GM19397 (cell line): ENCODE measurements at regions not wholly inside any gene's neighbourhood (a gene's known extent, or its start where the extent isn't known, plus 50 kb on each side); places are given as distances from the start of the nearest gene placed in this dataset.

Source experiments
- ATAC-seq: cut with Tn5 transposase; IDR thresholded peaks from one replicate; pipeline ENCODE4 v1.9.1; 2021; ENCODE audit warnings: mild to moderate bottlenecking, moderate library complexity; ENCODE audit not compliant: unreplicated experiment

DNA sequence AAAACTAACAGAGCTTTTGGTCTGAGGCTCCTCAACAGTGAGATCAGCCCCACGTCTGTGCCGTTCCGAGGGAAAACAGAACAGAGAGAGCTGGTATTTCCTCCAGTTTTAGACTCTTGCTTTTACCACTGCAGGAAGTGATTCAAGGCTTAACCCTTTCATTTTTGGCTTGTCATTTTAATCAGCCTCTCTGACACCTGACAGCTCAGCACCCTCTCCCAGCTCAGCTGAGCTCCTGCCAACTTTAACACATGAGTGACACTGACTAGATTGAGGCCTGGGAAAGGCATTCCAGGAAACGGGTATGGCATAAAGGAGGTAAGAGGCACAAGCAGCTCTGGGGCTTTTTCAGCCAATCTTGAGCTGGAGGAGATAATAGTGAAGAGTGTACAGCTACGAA, 239.4 kb upstream of the SKOR2 start:
- ATAC-seq, result no peak

DNA sequence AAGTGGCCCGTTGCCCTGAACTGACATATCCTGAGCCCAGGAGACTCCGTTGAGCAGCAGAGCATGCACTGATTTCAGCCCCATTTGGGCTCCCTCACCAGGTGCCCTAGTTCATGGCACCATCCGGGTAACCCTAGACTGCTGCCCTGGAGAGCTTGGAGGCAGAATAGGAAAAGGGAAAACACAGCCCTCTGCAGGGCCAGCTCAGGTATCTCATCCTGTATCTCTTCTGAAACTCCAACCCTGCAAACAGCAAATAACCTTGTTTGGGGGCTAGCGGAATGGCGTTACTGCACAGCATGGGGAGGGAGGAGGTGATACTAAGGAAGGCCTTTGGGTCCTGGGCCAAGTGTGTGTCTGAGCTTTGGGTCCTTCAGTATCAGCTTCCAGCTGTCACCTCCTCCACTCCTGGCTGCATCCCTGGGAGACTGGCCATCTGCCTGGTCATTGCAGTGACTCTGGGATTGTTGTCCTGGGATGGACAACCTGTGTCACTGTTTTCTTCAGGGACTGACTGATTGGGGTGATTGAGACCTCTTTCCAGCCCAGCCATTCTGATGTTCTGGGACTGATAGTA, 233.8 kb upstream of the SKOR2 start:
- ATAC-seq, result no peak

DNA sequence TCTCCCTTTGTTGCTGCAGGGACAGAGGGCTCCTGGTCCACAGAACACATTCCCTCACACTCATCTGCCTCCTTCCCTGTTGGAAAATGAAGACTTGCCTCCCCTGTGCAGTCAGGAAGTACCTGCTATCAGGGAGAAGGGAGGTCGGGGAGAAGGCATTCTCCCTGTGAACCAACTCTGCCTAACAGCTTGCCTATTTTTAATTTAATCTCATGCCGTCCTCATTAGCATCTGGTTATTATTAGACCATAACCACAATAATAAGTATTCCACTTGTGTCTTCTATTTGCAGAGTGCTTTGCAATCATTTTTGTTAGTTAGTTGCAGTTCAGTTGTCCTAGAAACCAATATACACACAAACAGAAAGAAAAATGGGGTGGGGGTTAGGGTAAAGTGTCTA, 232.6 kb upstream of the SKOR2 start:
- ATAC-seq, result no peak

DNA sequence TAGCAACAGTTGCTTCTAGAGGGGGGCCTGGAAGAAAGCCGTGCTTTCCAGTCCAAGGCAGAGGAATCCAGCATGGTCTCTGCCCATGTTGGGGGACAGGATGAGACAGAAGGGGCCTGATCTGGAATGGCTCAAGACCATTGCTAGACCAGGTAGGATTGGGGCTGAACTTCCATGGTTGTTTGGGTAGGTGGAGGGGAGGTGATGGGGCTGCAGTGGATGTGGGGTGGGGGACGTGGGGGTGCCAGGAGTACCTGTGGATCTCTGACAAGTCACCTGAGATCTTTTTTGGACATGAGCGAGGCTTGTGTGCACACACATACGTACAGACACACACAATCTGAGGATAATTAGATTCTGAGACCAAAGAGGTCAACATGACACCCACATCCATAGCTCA, 228.7 kb upstream of the SKOR2 start:
- no peak for ATAC-seq

DNA sequence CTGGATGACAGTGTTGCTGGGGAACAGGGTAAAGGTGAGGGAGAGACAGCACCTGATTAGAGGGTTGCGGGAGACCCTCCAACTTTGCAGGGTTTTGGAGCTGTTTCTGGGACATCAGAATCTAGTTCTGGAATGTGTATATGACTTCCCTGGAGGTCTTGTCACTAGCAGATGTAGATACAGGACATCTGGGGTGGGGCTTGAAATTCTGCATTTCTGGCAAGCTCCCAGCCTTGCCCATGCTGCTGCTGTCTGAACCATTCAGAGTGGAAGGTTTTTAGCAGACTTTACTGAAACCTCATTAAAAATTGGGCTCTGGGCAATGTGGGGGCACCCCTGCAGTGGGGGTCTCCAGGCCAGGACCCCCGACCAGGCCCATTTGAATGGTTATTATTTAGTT, 220.3 kb upstream of the SKOR2 start:
- ATAC-seq, result no peak

DNA sequence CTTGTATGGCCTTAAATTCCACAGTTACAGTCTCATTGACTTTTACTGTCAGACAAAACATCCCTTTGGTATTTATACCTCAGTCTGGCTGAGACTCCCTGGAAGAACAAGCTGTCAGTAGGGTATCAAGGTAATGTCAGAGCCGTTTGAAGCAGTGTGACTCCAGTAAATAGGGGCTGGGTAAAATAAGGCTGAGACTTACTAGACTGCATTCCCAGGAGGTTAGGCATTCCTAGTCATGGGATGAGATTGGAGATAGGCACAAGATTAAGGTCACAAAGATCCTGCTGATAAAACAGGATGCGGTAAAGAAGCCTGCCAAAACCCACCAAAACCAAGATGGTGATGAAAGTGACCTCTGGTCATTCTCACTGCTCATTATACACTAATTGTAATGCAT, 219.5 kb upstream of the SKOR2 start:
- no peak for ATAC-seq

DNA sequence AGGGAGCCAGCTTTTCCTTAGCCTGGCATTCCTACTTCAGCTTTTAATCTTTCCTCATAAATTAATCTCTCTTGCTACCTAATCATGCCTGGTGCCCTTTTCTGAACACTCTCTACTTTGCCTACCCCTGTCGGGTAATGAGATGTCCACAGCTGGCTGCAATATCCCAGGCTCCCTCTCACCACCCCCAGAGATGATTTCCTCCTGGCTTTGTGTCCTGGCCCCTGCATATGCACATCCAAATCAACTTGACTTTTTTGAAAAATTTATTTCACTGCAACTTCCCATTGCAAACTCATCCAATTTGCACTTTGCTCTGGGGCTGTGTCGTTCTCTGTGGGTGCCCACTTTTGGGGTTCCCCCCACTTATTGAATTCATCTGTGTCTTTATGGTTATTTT, 218.1 kb upstream of the SKOR2 start:
- ATAC-seq, result no peak

DNA sequence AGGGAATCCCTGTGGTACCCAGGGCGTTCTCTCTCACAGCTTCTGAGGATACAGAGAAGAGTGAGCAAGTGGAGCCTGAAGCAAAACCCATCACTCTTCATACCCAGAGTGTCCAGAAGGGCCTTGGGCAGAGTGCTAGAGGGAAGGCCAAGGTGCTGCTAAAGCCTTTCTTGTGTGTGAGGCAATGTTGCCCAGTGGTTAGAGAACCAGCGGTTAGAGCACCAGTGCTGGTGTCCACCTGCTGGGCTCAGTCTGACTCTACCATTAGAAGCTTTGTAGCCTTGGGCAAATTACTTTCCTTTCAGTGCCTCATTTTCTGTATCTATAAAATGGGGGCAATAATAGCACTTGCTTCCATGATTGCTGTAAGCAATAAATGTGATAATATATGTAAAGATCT, 210.5 kb upstream of the SKOR2 start:
- no peak for ATAC-seq

DNA sequence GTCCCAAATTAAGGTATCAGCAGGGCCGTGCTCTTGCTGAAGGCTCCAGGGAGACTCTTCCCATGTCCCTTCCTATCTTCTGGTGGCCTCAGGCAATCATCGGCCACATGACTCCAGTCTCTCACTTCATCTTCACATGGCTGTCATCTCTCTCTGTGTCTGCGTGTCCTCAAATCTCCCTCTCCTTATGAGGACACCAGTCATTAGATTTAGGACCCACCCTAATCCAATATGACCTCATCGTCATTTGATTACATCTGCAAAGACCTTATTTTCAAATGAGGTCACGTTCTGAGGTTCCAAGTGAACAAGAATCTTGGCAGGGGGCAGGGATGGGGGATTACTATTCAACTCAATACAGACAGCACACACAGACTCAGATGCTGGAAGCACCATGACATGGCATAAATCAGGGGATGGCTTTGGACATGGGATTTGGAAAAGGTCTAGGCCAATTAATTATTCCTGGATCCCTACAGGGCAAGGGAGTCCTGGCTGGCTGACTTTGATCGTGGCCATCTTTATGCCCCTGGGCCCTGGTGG, 210.0 kb upstream of the SKOR2 start:
- no peak for ATAC-seq

DNA sequence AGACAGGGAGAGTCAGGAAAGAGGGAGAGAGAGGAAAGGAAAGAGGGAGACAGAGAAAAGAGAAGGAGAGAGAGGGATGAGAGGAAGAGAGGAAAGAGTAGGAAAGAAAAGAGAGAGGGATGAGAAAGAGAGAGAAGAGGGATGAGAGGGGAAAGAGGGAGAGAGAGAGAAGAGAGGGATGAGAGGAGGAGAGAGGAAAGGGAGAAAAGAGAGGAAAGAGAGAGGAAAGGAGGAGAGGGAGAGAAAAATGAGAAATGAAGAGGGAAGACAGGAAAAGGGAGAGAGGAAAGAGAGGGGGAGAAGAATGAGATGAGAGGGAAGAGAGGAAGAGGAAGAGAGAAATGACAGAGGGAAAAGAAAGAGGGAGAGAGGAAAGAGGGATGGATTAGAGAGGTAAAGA, 207.0 kb upstream of the SKOR2 start:
- ATAC-seq, result no peak

DNA sequence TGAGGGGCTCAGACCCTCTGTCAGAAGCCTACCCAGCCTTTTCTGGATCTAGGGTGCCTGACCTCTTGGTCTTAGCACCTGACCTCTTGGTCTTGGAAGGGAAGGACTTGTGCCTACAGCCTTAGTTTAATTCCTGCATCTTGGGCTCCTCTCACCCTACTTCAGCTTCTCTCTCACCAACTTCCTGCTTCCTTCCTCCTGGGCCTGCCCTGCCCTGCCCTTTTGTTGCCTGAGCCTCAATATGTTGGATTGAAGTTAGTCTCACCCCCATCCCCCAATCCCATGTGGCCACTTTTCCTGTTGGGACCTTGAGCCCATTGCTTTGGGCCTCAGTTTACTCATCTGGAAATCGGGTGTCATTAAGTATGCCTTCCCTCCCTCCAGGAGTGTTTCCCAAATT, 206.2 kb upstream of the SKOR2 start:
- ATAC-seq, result no peak

DNA sequence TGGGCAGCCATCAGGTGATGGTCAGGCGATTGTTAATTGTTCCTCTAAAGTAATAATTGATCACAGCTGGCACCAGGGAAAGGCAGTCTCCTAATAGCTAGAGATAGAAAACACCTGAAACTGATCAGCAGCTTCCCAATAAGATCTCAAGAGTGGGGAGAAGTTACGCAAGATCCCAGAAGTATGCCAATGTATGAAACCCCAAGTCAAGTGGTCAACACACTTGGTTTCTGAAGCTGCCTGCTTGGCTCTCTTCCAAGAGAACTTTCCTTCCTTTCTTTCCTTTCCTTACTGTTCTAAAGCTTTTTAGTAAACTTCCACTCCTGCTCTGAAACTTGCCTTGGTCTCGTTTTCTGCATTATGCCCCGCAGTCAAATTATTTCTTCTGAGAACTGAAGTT, 201.6 kb upstream of the SKOR2 start:
- ATAC-seq, result no peak

DNA sequence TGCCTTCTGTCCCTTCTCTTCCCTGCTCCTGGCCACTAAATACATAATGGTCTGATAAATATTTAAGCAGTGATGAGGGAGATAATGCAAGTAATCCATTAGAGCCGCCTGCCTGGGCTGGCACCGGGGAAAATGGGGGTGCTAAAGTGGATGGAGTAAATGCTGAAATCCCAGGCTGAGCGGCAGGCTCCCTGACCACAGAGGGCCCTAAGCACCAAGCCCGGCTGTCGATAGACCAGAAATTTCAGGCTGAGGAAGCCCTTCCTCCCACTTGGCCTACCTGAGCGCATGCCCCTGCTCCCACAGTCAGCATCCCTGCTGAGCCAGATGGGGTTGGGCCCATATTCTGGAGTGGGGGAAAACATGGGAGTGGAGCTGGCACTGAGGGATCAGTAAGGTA, 197.5 kb upstream of the SKOR2 start:
- no peak for ATAC-seq

DNA sequence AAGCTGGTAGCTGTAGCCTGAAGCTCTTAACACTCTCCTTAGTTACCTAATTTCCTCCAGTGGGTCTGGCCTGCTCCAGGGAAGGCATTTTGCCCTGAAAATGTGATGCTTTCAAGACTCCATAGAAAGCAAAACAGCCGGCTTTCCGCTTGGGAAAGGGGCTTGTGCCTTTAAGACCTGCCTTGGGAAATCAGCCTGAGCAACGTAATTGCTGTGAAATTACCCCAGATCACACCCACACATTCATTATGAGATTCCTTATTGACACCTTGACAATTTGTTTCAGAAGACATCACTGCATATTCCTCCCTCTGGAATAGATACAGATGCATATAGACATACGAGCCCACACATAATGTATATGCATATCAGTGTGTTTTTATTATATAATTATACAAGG, 190.5 kb upstream of the SKOR2 start:
- no peak for ATAC-seq

DNA sequence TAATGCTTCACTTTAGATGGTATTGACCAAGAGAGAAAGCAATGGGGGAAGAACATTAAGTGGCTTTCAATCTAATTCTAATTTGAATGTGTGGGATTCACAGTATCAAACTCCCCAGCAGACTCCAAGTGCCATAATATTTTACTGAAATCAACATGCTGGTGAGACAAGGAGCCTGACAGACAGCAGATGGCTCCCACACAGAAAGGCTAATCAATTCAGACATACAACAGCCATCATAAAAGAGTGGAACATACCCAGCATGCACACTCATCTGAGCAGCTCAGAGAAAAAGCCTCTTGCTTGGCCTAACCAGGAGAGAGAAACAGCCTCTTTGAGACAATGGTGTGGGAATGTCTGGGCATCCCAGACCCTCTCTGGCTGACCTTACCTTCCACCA, 186.5 kb upstream of the SKOR2 start:
- no peak for ATAC-seq

DNA sequence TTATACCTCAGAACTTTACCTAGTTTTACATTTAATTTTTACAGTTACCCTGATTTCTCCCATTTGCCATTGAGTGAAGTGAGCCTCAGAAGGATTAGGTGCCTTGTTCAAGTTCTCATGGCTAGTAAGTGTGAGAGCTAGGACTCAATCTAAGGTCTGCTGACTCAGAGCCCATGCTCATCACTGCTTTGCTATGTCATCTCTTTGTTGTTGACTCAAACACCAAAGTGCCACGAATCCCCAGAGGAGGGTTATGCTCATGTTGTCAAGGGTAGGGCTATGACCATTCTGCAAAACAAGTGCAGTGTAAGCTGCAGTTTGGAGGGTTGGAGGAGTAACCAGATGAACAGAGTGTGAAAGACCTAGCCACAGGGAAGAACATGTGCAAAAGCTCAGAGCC, 185.4 kb upstream of the SKOR2 start:
- no peak for ATAC-seq

DNA sequence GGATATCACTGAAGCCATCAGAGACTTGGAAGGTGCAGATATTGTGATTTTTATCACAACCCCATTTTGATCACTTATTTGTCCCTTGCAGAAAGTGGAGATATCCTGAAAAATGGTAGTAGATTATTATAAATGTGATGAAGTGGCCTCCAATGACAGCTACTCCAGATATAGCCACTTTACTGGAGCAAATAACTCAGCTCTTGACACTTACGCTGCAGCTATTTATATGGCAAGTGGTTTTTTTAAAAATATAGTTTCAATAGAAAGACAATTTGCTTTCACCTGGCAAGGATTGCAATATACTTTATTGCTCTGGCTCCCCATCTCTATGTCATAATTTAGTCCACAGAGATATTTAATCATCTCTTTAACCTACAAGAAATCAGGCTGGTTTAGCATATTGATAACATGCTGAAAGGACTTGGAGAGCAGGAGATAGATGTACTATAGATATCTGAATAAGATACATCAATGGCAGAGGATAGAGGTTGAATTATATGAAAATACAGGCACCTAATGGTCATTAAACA, 182.8 kb upstream of the SKOR2 start:
- no peak for ATAC-seq

DNA sequence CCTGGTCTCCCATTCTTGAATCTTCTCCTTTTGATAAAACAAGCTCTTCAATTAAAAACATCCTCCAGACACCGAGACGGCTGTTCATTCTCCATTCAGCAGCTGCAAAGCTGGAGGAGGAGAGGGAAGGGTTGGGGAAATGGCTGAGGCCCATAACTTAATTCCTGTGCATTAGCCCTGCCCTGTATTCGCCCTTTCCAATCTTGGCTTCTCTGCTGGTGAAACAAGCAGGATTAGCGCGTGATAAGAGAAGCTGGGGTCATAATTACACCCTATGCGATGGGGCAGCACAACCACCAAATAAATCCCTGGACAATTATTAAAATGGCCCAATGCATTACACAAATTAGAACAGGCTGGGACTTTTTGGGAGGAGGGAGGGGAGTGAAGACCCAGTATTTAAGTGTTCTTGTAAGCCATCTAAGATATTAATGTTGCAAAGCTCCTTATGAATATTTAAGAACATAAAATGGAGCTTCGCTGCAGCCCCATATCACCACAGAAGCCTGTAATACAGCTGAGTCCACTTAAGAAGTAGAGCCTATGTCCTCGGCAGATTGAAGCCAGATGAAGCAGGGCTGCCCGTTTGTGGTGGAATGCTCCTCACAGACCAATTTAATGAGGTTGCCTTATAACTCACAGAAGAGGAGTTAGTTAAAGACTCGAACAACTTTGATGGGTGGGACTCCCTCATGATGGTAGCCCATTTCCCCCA, 176.6 kb upstream of the SKOR2 start:
- no peak for ATAC-seq

DNA sequence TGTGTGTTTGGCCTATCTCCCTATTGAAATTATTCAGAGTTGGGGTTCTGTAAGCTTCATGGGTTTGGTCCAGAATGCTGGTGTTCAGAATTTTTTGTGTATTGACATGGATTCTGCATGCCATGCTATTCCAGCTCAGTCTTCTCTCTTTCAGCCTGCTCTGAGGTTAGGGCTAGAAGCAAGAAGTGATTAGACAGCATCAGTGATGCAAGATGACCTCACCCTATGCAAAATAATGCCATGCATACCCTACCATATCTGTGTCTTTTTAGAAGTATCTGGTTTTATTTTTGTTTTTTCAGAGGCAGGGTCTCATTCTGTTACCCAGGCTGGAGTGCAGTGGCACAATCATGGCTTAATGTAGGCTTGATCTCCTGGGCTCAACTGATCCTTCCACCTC, 175.6 kb upstream of the SKOR2 start:
- ATAC-seq, result no peak

DNA sequence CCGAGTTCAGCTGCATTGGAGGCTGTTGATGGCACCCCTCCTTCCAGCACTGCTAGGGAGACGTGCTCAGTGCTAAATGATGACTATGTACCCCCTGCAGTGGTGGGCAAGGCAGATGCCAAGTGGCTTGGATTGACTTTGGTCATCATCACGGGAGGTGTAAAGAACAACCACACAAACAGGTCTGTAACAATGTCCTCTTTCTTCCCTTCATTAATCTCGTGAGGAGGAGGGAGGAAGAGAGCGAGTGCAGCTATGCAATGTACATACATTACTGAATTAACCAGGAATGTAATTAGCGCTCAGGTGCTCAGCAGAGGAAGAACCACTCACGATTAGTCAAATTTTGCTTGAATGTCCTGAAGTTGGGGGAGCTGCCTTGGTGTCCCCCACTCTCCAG, 173.9 kb upstream of the SKOR2 start:
- no peak for ATAC-seq

DNA sequence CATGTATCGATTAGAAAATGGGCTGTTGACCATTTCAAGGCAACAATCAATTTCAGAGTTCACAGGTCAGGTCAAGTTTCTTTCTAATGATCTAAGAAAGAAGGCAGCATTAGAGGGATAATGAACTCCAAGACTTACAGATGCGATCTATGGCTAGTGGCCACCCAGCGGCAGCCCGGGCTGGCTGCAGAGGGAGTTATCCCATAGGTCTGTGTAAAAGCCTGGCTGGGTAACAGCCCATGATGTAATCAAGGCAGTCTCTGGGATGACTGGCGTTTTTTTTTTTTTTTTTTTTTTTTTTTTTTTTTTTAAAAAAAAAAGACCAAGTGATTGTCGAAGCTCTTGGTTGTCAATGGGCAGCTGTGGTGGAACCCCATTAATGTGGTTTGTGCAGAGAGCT, 171.1 kb upstream of the SKOR2 start:
- ATAC-seq, result no peak

DNA sequence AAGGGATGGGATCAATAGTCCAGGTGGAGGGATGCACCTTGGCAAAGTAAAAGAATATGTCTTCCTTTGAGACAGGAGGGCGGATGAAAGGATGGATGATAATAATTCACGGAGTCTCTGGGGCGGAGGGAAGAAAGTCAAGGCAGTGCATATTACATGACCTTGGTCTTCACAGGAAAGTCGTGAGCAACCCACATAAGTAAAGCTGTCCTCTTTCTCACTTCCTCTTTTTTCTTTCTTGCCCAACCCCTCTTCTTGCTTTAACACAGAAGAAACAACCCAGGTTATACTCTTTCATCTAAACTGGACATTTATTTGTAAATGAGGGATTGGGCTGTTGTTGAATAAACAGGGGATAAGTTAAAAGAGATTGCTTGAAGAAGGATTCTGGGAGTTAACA, 168.7 kb upstream of the SKOR2 start:
- ATAC-seq, result peak; percentile 70

DNA sequence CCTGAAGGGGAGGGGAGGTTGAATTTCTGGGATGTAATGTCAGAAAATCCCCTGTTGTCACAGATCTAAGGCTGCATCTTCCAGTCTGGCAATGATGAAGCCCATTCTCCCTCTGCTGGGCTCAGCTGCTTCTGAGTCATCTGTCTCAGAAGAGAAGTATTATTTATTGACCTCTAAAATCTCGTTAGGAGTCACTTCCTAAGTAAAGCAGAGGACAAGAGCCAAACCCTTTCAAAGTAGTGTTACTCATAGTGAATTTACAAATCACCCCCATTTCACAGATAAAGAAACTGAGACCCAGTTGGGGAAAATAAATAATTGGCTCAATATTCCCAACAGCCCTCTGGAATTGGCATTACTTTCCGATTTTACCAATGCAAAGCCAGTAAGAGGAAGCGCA, 167.3 kb upstream of the SKOR2 start:
- no peak for ATAC-seq
